ENCODE measurements at regions not wholly inside any gene's neighbourhood (a gene's known extent, or its start where the extent isn't known, plus 50 kb on each side); places are given as distances from the start of the nearest gene placed in this dataset.

- no peak overlapping the region for H3K27ac ChIP-seq
- H3K36me3 ChIP-seq = no peaks in the 10 kb centered on the region
- intact Hi-C loops (cut with DNase I; ENCODE audit: low total_unique reads) = no loop called here
- peaks cover 0 to 14% (median 0%) of the 10 kb centered on the region in 3 donors for H3K27me3 ChIP-seq
- DNase-seq = no peak
- H3K9me3 ChIP-seq = peaks cover 0 to 36% (median 15%) of the 10 kb centered on the region in 4 donors
- WGBS, 5 donors = 93 to 99% (median 95%) methylated on average over 3 of the region's 3 CpGs
- no peak overlapping the region for H3K4me3 ChIP-seq
- no peaks in the 10 kb centered on the region for H3K4me1 ChIP-seq
- TF ChIP-seq, protein P1, sequence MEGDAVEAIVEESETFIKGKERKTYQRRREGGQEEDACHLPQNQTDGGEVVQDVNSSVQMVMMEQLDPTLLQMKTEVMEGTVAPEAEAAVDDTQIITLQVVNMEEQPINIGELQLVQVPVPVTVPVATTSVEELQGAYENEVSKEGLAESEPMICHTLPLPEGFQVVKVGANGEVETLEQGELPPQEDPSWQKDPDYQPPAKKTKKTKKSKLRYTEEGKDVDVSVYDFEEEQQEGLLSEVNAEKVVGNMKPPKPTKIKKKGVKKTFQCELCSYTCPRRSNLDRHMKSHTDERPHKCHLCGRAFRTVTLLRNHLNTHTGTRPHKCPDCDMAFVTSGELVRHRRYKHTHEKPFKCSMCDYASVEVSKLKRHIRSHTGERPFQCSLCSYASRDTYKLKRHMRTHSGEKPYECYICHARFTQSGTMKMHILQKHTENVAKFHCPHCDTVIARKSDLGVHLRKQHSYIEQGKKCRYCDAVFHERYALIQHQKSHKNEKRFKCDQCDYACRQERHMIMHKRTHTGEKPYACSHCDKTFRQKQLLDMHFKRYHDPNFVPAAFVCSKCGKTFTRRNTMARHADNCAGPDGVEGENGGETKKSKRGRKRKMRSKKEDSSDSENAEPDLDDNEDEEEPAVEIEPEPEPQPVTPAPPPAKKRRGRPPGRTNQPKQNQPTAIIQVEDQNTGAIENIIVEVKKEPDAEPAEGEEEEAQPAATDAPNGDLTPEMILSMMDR (IDR thresholded peaks at IDR 0.05) = no peak
- TF ChIP-seq EP300 (IDR thresholded peaks at IDR 0.05) = no peak
- no peak for TF ChIP-seq POLR2A (IDR thresholded peaks at IDR 0.05)
- no peak for TF ChIP-seq POLR2AphosphoS5 (IDR thresholded peaks at IDR 0.05)
Measured at GRCh38 chr22:49604732-49605302, 222.9 kb downstream of the BRD1 start.

- Histone ChIP-seq H3K27me3 (peaks cover 0 to 29% (median 0%) of the 10 kb centered on the region in 3 donors), H3K27ac (no peak overlapping the region), H3K4me3 (no peak overlapping the region), H3K4me1 (no peaks in the 10 kb centered on the region), H3K36me3 (no peaks in the 10 kb centered on the region), H3K9me3 (peaks cover 0 to 36% (median 15%) of the 10 kb centered on the region in 4 donors)
- 80 to 85% (median 82%) methylated on average over 10 of the region's 10 CpGs for WGBS, 5 donors
- TF ChIP-seq POLR2A (IDR thresholded peaks at IDR 0.05) (no peak), EP300 (IDR thresholded peaks at IDR 0.05) (no peak), POLR2AphosphoS5 (IDR thresholded peaks at IDR 0.05) (no peak)
- TF ChIP-seq, protein P1 (IDR thresholded peaks at IDR 0.05) = no peak
- intact Hi-C loops (cut with DNase I; ENCODE audit: low total_unique reads) = no loop called here
- no peak for DNase-seq
Measured at GRCh38 chr22:49603016-49603415, 224.7 kb downstream of the BRD1 start.

GRCh38 chr22:49602481-49602880 lies 225.2 kb downstream of the BRD1 start:
- Histone ChIP-seq H3K4me1 (no peaks in the 10 kb centered on the region), H3K36me3 (no peaks in the 10 kb centered on the region), H3K9me3 (peaks cover 0 to 35% (median 15%) of the 10 kb centered on the region in 4 donors), H3K4me3 (no peak overlapping the region), H3K27me3 (peaks cover 0 to 29% (median 0%) of the 10 kb centered on the region in 3 donors), H3K27ac (no peak overlapping the region)
- WGBS, 5 donors = 91 to 97% (median 95%) methylated on average over 12 to 13 of the region's 13 CpGs
- intact Hi-C loops (cut with DNase I; ENCODE audit: low total_unique reads) = no loop called here
- DNase-seq = no peak
- TF ChIP-seq, protein P1 (IDR thresholded peaks at IDR 0.05) = no peak
- no peak for TF ChIP-seq POLR2A (IDR thresholded peaks at IDR 0.05)
- no peak for TF ChIP-seq EP300 (IDR thresholded peaks at IDR 0.05)
- no peak for TF ChIP-seq POLR2AphosphoS5 (IDR thresholded peaks at IDR 0.05)

GRCh38 chr22:49601614-49602321 lies 225.9 kb downstream of the BRD1 start:
- intact Hi-C loops (cut with DNase I; ENCODE audit: low total_unique reads) = no loop called here
- Histone ChIP-seq H3K4me3 (no peak overlapping the region), H3K36me3 (no peaks in the 10 kb centered on the region), H3K27ac (no peak overlapping the region), H3K27me3 (peaks cover 0 to 29% (median 0%) of the 10 kb centered on the region in 3 donors), H3K9me3 (peaks cover 0 to 28% (median 15%) of the 10 kb centered on the region in 4 donors), H3K4me1 (no peaks in the 10 kb centered on the region)
- 82 to 88% (median 84%) methylated on average over 15 to 24 of the region's 24 CpGs for WGBS, 5 donors
- DNase-seq = no peak
- TF ChIP-seq, protein P1 (IDR thresholded peaks at IDR 0.05) = no peak
- TF ChIP-seq EP300 (IDR thresholded peaks at IDR 0.05) = no peak
- no peak for TF ChIP-seq POLR2A (IDR thresholded peaks at IDR 0.05)
- no peak for TF ChIP-seq POLR2AphosphoS5 (IDR thresholded peaks at IDR 0.05)
